ENCODE measurements at regions not wholly inside any gene's neighbourhood (a gene's known extent, or its start where the extent isn't known, plus 50 kb on each side); places are given as distances from the start of the nearest gene placed in this dataset.
"Not testable (repeated sequence)": the region's sequence is repeated elsewhere in the genome, so short reads cannot be mapped to it uniquely, and the experiment has no call there.

- peaks cover 0 to 6% (median 0%) of the 10 kb centered on the region in 11 donors for H3K9me3 Mint-ChIP-seq
- H3K27me3 ChIP-seq (ENCODE audit: control insufficient read depth in 2 of 2, insufficient read depth in 2 of 2, low read length in 2 of 2), result no peaks in the 10 kb centered on the region
- DNase-seq (no peak), ATAC-seq (no peak)
- no peak overlapping the region for H3K27ac Mint-ChIP-seq
- no peak overlapping the region for H3K4me3 ChIP-seq (ENCODE audit: low read length)
- intact Hi-C loops (cut with micrococcal nuclease), result no loop called here
- CTCF ChIA-PET, result no interaction called here
- POLR2A ChIA-PET, result no interaction called here
- H3K4me1 ChIP-seq (ENCODE audit: control insufficient read depth in 2 of 2, insufficient read depth in 2 of 2, low read length in 2 of 2), result no peaks in the 10 kb centered on the region
- no peaks in the 10 kb centered on the region for H3K36me3 ChIP-seq (ENCODE audit: control insufficient read depth in 2 of 3, insufficient read depth in 3 of 3, low read length in 3 of 3)
- H3K4me1 Mint-ChIP-seq, result no peaks in the 10 kb centered on the region
- H3K27ac ChIP-seq (ENCODE audit: low read depth, low read length), result no peak overlapping the region
- H3K36me3 Mint-ChIP-seq, result no peaks in the 10 kb centered on the region
- H3K27me3 Mint-ChIP-seq, result peaks cover 0 to 16% (median 12%) of the 10 kb centered on the region in 5 donors
- H3K4me3 Mint-ChIP-seq, result no peak overlapping the region
- H3K9me3 ChIP-seq (ENCODE audit: control insufficient read depth in 2 of 3, low read length in 3 of 3), result no peaks in the 10 kb centered on the region
Measured at GRCh38 chr4:18626366-18626765, 604.8 kb upstream of the LCORL start.

- H3K4me3 ChIP-seq (ENCODE audit: low read length), result no peak overlapping the region
- no peak for DNase-seq
- H3K36me3 ChIP-seq (ENCODE audit: control insufficient read depth in 2 of 3, insufficient read depth in 3 of 3, low read length in 3 of 3), result no peaks in the 10 kb centered on the region
- no peaks in the 10 kb centered on the region for H3K27me3 ChIP-seq (ENCODE audit: control insufficient read depth in 2 of 2, insufficient read depth in 2 of 2, low read length in 2 of 2)
- Mint-ChIP-seq H3K4me1 (no peaks in the 10 kb centered on the region), H3K27ac (no peak overlapping the region), H3K36me3 (no peaks in the 10 kb centered on the region), H3K27me3 (peaks cover 0 to 36% (median 25%) of the 10 kb centered on the region in 5 donors), H3K4me3 (no peak overlapping the region), H3K9me3 (peaks cover 0 to 6% (median 0%) of the 10 kb centered on the region in 11 donors)
- no peaks in the 10 kb centered on the region for H3K4me1 ChIP-seq (ENCODE audit: control insufficient read depth in 2 of 2, insufficient read depth in 2 of 2, low read length in 2 of 2)
- CTCF ChIA-PET, result no interaction called here
- intact Hi-C loops (cut with micrococcal nuclease), result no loop called here
- no peak overlapping the region for H3K27ac ChIP-seq (ENCODE audit: low read depth, low read length)
- ATAC-seq, result no peak
- POLR2A ChIA-PET, result no interaction called here
- no peaks in the 10 kb centered on the region for H3K9me3 ChIP-seq (ENCODE audit: control insufficient read depth in 2 of 3, low read length in 3 of 3)
Measured at GRCh38 chr4:18621186-18621585, 599.6 kb upstream of the LCORL start.

- Mint-ChIP-seq H3K27me3 (peaks cover 0 to 31% (median 16%) of the 10 kb centered on the region in 5 donors), H3K4me1 (no peaks in the 10 kb centered on the region), H3K9me3 (peaks cover 0 to 4% (median 0%) of the 10 kb centered on the region in 11 donors), H3K36me3 (no peaks in the 10 kb centered on the region), H3K27ac (no peak overlapping the region), H3K4me3 (no peak overlapping the region)
- POLR2A ChIA-PET, result no interaction called here
- DNase-seq (no peak), ATAC-seq (no peak)
- no peaks in the 10 kb centered on the region for H3K36me3 ChIP-seq (ENCODE audit: control insufficient read depth in 2 of 3, insufficient read depth in 3 of 3, low read length in 3 of 3)
- H3K4me1 ChIP-seq (ENCODE audit: control insufficient read depth in 2 of 2, insufficient read depth in 2 of 2, low read length in 2 of 2), result no peaks in the 10 kb centered on the region
- H3K27me3 ChIP-seq (ENCODE audit: control insufficient read depth in 2 of 2, insufficient read depth in 2 of 2, low read length in 2 of 2), result no peaks in the 10 kb centered on the region
- CTCF ChIA-PET, result no interaction called here
- no peak overlapping the region for H3K27ac ChIP-seq (ENCODE audit: low read depth, low read length)
- no peaks in the 10 kb centered on the region for H3K9me3 ChIP-seq (ENCODE audit: control insufficient read depth in 2 of 3, low read length in 3 of 3)
- intact Hi-C loops (cut with micrococcal nuclease), result no loop called here
- no peak overlapping the region for H3K4me3 ChIP-seq (ENCODE audit: low read length)
Measured at GRCh38 chr4:18616720-18617119, 595.2 kb upstream of the LCORL start.

GRCh38 chr4:18611026-18611425 lies 589.5 kb upstream of the LCORL start:
- H3K9me3 ChIP-seq (ENCODE audit: control insufficient read depth in 2 of 3, low read length in 3 of 3), result no peaks in the 10 kb centered on the region
- no peaks in the 10 kb centered on the region for H3K27me3 ChIP-seq (ENCODE audit: control insufficient read depth in 2 of 2, insufficient read depth in 2 of 2, low read length in 2 of 2)
- H3K4me3 Mint-ChIP-seq, result no peak overlapping the region
- intact Hi-C loops (cut with micrococcal nuclease), result no loop called here
- ChIA-PET POLR2A (no interaction called here), CTCF (no interaction called here)
- peaks cover 0 to 19% (median 12%) of the 10 kb centered on the region in 5 donors for H3K27me3 Mint-ChIP-seq
- no peak overlapping the region for H3K27ac ChIP-seq (ENCODE audit: low read depth, low read length)
- DNase-seq (no peak), ATAC-seq (no peak)
- no peaks in the 10 kb centered on the region for H3K4me1 Mint-ChIP-seq
- no peaks in the 10 kb centered on the region for H3K36me3 Mint-ChIP-seq
- no peak overlapping the region for H3K4me3 ChIP-seq (ENCODE audit: low read length)
- no peaks in the 10 kb centered on the region for H3K36me3 ChIP-seq (ENCODE audit: control insufficient read depth in 2 of 3, insufficient read depth in 3 of 3, low read length in 3 of 3)
- H3K4me1 ChIP-seq (ENCODE audit: control insufficient read depth in 2 of 2, insufficient read depth in 2 of 2, low read length in 2 of 2), result no peaks in the 10 kb centered on the region
- peaks cover 0 to 10% (median 5%) of the 10 kb centered on the region in 11 donors for H3K9me3 Mint-ChIP-seq
- peak overlapping the region in 4 of 9 donors; percentile 23 to 54 (median 32) for H3K27ac Mint-ChIP-seq

- Histone ChIP-seq H3K27ac (ENCODE audit: low read depth, low read length) (no peak overlapping the region), H3K36me3 (ENCODE audit: control insufficient read depth in 2 of 3, insufficient read depth in 3 of 3, low read length in 3 of 3) (no peaks in the 10 kb centered on the region), H3K4me3 (ENCODE audit: low read length) (no peak overlapping the region), H3K4me1 (ENCODE audit: control insufficient read depth in 2 of 2, insufficient read depth in 2 of 2, low read length in 2 of 2) (no peaks in the 10 kb centered on the region), H3K9me3 (ENCODE audit: control insufficient read depth in 2 of 3, low read length in 3 of 3) (no peaks in the 10 kb centered on the region), H3K27me3 (ENCODE audit: control insufficient read depth in 2 of 2, insufficient read depth in 2 of 2, low read length in 2 of 2) (no peaks in the 10 kb centered on the region)
- CTCF ChIA-PET, result interaction anchor here (1.2 to 1.4 kb wide), 2 partner anchors 9 to 16 kb away, joined by 3 to 5 read pairs; no protein-coding TSS in a partner anchor
- Mint-ChIP-seq H3K9me3 (peaks cover 0 to 10% (median 5%) of the 10 kb centered on the region in 11 donors), H3K27ac (no peak overlapping the region), H3K4me1 (no peaks in the 10 kb centered on the region), H3K27me3 (peaks cover 0 to 17% (median 14%) of the 10 kb centered on the region in 5 donors), H3K36me3 (no peaks in the 10 kb centered on the region), H3K4me3 (no peak overlapping the region)
- DNase-seq (no peak), ATAC-seq (no peak)
- intact Hi-C loops (cut with micrococcal nuclease), result no loop called here
- POLR2A ChIA-PET, result no interaction called here
Measured at GRCh38 chr4:18608908-18609533, 587.5 kb upstream of the LCORL start.

- H3K4me1 Mint-ChIP-seq; CTCF ChIA-PET; ATAC-seq; intact Hi-C loops (cut with micrococcal nuclease); H3K27ac ChIP-seq (ENCODE audit: low read depth, low read length); H3K9me3 Mint-ChIP-seq; H3K9me3 ChIP-seq (ENCODE audit: control insufficient read depth in 2 of 3, low read length in 3 of 3); POLR2A ChIA-PET; H3K36me3 ChIP-seq (ENCODE audit: control insufficient read depth in 2 of 3, insufficient read depth in 3 of 3, low read length in 3 of 3); H3K4me3 Mint-ChIP-seq; H3K4me3 ChIP-seq (ENCODE audit: low read length); DNase-seq; H3K4me1 ChIP-seq (ENCODE audit: control insufficient read depth in 2 of 2, insufficient read depth in 2 of 2, low read length in 2 of 2); H3K27me3 ChIP-seq (ENCODE audit: control insufficient read depth in 2 of 2, insufficient read depth in 2 of 2, low read length in 2 of 2); H3K36me3 Mint-ChIP-seq; H3K27ac Mint-ChIP-seq: not testable (repeated sequence)
- peaks cover 0 to 31% (median 27%) of the 10 kb centered on the region in 5 donors for H3K27me3 Mint-ChIP-seq
Measured at GRCh38 chr4:18602610-18603009, 581.1 kb upstream of the LCORL start.
